GM15510 (cell line): ENCODE measurements at regions not wholly inside any gene's neighbourhood (a gene's known extent, or its start where the extent isn't known, plus 50 kb on each side); places are given as distances from the start of the nearest gene placed in this dataset.

ENCODE experiments used
- POLR2A ChIP-seq: IDR thresholded peaks from 3 replicates; pipeline ENCODE4 v1.6.1; 2011; ENCODE audit warnings: borderline replicate concordance; ENCODE audit not compliant: insufficient read length; ENCODE audit errors: extremely low read depth

- no peak for TF ChIP-seq POLR2A
These were observed 120.1 kb upstream of the CCND2 start for GRCh38 chr12:4153343-4153892.

GRCh38 chr12:4152145-4152795, 121.3 kb upstream of the CCND2 start:
- no peak for TF ChIP-seq POLR2A

- TF ChIP-seq POLR2A, result no peak
These were observed 122.0 kb upstream of the CCND2 start for GRCh38 chr12:4151362-4152121.

DNA sequence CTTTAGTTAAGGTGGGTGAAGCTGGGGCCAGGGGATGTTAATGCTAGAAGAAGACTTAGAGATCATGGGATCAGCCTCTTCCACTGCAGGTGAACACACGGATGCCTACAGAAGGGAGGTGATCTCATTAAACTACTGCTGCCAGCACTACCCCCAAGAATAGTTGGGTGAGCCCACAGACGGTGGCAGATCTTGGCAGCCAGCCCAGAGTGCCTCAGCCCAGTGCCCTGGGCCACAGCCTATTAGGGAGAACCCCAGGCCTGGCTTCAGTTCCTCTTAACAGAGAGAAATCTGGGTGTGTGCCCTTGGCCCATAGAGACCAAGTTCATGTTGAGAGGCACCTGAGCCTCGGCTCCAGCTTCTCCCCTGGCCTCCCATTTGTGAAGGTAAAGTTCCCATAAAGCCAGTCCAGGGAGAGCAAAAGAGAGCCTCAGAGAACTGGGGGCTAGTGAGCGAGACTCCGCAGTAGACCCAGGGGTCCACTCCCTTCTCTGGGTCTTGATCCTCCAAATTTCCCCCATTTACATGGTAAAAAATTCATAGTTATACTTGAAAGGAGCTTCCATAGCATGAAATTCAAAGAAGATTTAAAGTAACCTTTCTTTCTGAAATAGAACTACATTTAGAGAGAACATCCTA, 125.0 kb upstream of the CCND2 start:
- peak; percentile 24 for TF ChIP-seq POLR2A

- TF ChIP-seq POLR2A, result no peak
These were observed 126.5 kb upstream of the CCND2 start for GRCh38 chr12:4147031-4147481.

DNA sequence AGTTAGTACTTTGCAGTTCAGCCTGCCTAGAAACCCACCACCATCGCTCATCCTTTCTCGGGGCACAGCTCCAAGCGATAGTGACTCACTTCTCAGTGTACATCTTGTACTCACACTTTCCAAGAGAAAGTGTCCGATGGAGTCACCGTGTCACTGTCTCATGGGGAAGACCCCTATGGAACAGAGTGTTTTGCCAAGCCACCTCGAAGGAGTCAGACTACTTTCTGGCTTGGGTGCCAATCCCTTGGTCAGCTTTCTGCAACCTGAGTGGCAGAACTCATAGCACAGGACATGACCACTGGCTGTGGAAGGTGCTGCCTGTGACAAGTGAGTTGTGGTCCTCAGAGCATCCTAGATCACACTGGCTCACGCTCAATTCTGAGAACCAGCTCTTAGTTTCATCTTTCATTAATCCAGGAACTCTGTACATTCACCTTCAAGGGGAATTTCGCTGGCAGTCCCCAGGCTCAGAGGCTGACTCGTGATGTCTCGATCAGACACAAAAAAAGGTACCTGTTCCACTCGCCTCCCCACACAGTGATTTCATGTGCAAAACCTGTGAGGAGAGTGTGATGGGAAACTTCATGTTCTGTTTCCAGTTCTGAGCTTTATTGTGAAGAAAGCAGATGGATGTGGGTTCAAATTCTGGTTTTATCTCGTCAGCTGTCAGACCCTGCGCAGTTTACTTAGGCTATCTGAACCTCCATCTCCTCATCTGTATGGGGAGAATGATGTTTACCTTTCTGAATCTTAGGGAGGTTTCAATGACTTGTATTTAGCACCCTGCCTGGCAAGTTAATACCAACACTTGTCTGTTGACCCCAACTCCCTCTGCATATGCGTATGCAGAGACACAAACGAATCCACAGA, 127.3 kb upstream of the CCND2 start:
- no peak for TF ChIP-seq POLR2A

DNA sequence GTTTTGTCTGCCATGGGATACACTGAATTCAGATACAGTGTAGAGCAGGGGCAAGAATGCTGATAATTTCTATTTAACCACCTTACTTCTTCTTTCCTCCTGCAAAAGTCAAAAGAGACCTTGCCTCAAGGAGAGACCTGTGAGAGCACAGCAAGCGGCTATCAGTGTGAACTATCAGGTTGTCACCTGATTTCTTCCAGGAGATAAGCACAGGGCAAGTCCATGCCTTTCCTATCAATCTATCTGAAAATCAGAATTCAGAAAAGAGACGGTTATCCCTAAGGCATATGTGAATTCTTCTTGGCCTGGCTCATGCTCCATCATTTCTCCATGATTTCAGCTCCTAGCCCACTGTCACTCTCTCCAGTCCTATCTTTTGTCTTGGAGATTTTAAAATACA, 128.9 kb upstream of the CCND2 start:
- no peak for TF ChIP-seq POLR2A

GRCh38 chr12:4143896-4144295, 129.7 kb upstream of the CCND2 start:
- TF ChIP-seq POLR2A, result no peak

GRCh38 chr12:4141348-4142270, 132.0 kb upstream of the CCND2 start:
- no peak for TF ChIP-seq POLR2A

DNA sequence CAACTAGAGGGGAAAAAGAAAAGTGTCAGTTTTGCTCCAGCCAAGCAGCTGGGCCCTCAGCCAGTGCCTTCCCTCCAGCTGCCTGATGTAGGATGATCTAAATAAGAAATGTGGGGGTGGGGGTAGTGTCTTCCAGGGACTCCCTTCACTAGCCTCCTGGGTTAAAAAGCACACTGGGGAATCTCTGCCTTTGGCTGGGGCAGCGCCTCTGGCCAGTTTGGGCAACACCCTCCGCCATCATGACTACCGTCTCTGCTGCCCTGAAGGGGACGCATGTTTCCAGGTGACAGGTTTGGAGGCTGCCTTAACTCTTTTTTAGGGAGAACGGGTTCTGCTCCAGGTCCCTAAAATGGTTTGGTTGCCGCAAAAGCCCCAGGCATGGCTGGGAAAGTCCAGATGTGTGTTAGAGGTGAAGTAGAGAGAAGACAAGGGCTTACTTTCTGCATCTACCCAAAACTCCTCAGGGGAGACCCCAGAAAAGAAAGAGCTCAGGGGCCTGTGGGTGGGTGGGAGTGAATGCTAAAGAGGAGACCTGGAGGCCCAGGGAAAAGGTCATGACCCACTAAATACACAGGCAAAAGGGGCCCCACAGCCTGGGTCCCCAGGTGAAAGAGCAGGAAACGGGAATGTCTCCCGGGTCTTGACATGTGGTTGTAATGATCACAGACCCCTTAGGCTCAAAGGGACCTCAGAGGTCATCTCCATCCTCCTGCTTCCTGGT, 132.8 kb upstream of the CCND2 start:
- no peak for TF ChIP-seq POLR2A

GRCh38 chr12:4139191-4139590, 134.4 kb upstream of the CCND2 start:
- no peak for TF ChIP-seq POLR2A

DNA sequence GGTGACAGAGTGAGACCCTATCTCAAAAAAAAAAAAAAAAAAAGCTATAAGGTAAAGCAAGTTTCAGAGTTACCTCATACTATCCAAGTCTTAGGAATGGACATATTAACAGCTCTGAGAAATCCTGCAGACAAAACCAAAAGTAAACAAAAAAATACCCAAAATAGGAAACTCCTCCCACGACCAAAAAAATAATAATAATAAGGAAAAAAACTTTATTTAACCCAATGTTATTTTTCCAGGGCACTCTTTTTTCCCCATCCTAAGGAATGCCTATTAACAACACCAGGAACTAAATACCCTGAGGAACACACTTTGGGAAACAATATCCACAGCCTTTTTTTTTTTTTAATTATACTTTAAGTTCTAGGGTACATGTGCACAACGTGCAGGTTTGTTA, 135.5 kb upstream of the CCND2 start:
- TF ChIP-seq POLR2A, result no peak

DNA sequence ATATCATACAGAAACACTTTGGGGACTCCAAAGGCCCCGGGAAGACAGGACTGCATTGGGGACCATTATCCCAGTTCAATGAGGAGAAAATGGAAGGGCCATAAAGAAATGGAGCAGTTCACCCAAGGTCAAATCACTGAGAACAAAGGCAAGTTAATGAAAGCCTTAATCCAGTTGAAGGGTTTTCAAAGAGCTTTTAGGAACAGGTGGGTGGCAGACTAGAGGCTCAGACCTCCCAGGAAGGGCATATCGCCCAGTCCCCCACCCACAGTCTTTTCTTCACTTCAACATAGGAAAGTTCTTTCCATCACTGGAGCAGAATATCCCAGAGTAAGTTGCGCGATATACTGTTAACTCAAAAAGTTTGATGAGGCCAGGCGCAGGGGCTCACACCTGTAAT, 136.1 kb upstream of the CCND2 start:
- no peak for TF ChIP-seq POLR2A
